Mucosa of descending colon (tissue), 3 donors: ENCODE measurements at regions not wholly inside any gene's neighbourhood (a gene's known extent, or its start where the extent isn't known, plus 50 kb on each side); places are given as distances from the start of the nearest gene placed in this dataset.

Experiments
- ATAC-seq: fragments of 200-7000 bp; cut with Tn5 transposase; one replicate; pipeline ENCODE4 v1.9.1; 2020; ENCODE audit warnings: mild to moderate bottlenecking, moderate library complexity
- DNase-seq, 3 donors: peaks; one replicate each; pipeline ENCODE4 v3.0.0-alpha.2; 2020
- H3K36me3 ChIP-seq: fragments of 200-600 bp; one replicate; pipeline ENCODE4 v1.8.0; 2021; ENCODE audit warnings: low read depth, mild to moderate bottlenecking
- H3K4me1 ChIP-seq: fragments of 200-600 bp; one replicate; pipeline ENCODE4 v1.8.0; 2021; ENCODE audit warnings: low read depth, mild to moderate bottlenecking
- H3K4me3 ChIP-seq: fragments of 200-600 bp; one replicate; pipeline ENCODE4 v1.8.0; 2021; ENCODE audit warnings: mild to moderate bottlenecking
- H3K9me3 ChIP-seq: fragments of 200-600 bp; one replicate; pipeline ENCODE4 v1.8.0; 2021; ENCODE audit warnings: mild to moderate bottlenecking
- CTCF ChIP-seq: fragments of 200-600 bp; IDR thresholded peaks from one replicate; pipeline ENCODE4 v1.8.0; 2022; ENCODE audit warnings: antibody characterized with exemption, mild to moderate bottlenecking
- intact Hi-C, 2 donors: fragments of 100-400 bp; cut with DNase I in 1 of 2; cut with micrococcal nuclease in 1 of 2; formaldehyde crosslinking; loops; one replicate each; pipeline versions ENCODE4 v1.11.0 to v1.11.1; 2022; cut with DNase I, micrococcal nuclease
- donor health status: DM: no; HTN: no; CAD: no; lungs with moderate emphysema.
- donor health status: DM: no; HTN: no; CAD: no.
- donor health status: DM: no; HTN: yes; CAD: no.

GRCh38 chr6:153938876-153939275, 100.2 kb upstream of the OPRM1 start:
- Histone ChIP-seq H3K36me3 (no peaks in the 10 kb centered on the region), H3K4me1 (no peaks in the 10 kb centered on the region), H3K9me3 (peaks cover 5% of the 10 kb centered on the region), H3K4me3 (no peak overlapping the region)
- TF ChIP-seq CTCF = no peak
- no peak for ATAC-seq
- no peak for DNase-seq
- intact Hi-C loops = no loop called here

- no peak overlapping the region for H3K4me3 ChIP-seq
- DNase-seq = no peak
- ATAC-seq = no peak
- no peaks in the 10 kb centered on the region for H3K4me1 ChIP-seq
- H3K36me3 ChIP-seq = no peaks in the 10 kb centered on the region
- TF ChIP-seq CTCF = no peak
- intact Hi-C loops = no loop called here
- peaks cover 5% of the 10 kb centered on the region for H3K9me3 ChIP-seq
Measured at GRCh38 chr6:153931431-153931830, 107.6 kb upstream of the OPRM1 start.

GRCh38 chr6:153927867-153928266, 111.2 kb upstream of the OPRM1 start:
- TF ChIP-seq CTCF = no peak
- no peaks in the 10 kb centered on the region for H3K4me1 ChIP-seq
- ATAC-seq = no peak

GRCh38 chr6:153898360-153899059, 140.5 kb upstream of the OPRM1 start:
- Histone ChIP-seq H3K36me3 (no peaks in the 10 kb centered on the region), H3K4me1 (peaks cover 13% of the 10 kb centered on the region), H3K9me3 (no peaks in the 10 kb centered on the region), H3K4me3 (no peak overlapping the region)
- DNase-seq (peak in 1 of 3 donors; percentile 74), ATAC-seq (peak; percentile 85)
- no peak for TF ChIP-seq CTCF
- intact Hi-C loops = no loop called here

More at GRCh38 chr6:153927867-153928266, 111.2 kb upstream of the OPRM1 start:
- Histone ChIP-seq H3K36me3 (no peaks in the 10 kb centered on the region), H3K4me3 (no peak overlapping the region), H3K9me3 (no peaks in the 10 kb centered on the region)
- DNase-seq = no peak
- intact Hi-C loops = no loop called here

GRCh38 chr6:153882411-153882810, 156.6 kb upstream of the OPRM1 start:
- DNase-seq = no peak
- intact Hi-C loops = no loop called here

More at GRCh38 chr6:153882411-153882810, 156.6 kb upstream of the OPRM1 start:
- no peak for ATAC-seq
- no peaks in the 10 kb centered on the region for H3K4me1 ChIP-seq
- no peaks in the 10 kb centered on the region for H3K9me3 ChIP-seq
- no peak overlapping the region for H3K4me3 ChIP-seq
- no peak for TF ChIP-seq CTCF
- H3K36me3 ChIP-seq = no peaks in the 10 kb centered on the region
